ENCODE measurements at regions not wholly inside any gene's neighbourhood (a gene's known extent, or its start where the extent isn't known, plus 50 kb on each side); places are given as distances from the start of the nearest gene placed in this dataset.

GRCh38 chr1:30514137-30514654 lies 209.2 kb downstream of the MATN1 start:
- TF ChIP-seq CTCF (IDR thresholded peaks at IDR 0.05) = no peak
- no peaks in the 10 kb centered on the region for H3K36me3 ChIP-seq (ENCODE audit: low read depth)
- intact Hi-C loops (cut with DNase I, micrococcal nuclease) = no loop called here
- no peaks in the 10 kb centered on the region for H3K4me1 ChIP-seq (ENCODE audit: low read depth)
- DNase-seq (no peak), ATAC-seq (no peak)
- no peak overlapping the region for H3K4me3 ChIP-seq
- H3K9me3 ChIP-seq = no peaks in the 10 kb centered on the region

- intact Hi-C loops (cut with DNase I, micrococcal nuclease) = no loop called here
- Histone ChIP-seq H3K9me3 (no peaks in the 10 kb centered on the region), H3K36me3 (ENCODE audit: low read depth) (no peaks in the 10 kb centered on the region), H3K4me3 (no peak overlapping the region), H3K4me1 (ENCODE audit: low read depth) (no peaks in the 10 kb centered on the region)
- ATAC-seq (no peak), DNase-seq (no peak)
- TF ChIP-seq CTCF (IDR thresholded peaks at IDR 0.05) = no peak
Observed at GRCh38 chr1:30513396-30514136, 209.8 kb downstream of the MATN1 start.

- intact Hi-C loops (cut with DNase I, micrococcal nuclease) = no loop called here
- ATAC-seq (no peak), DNase-seq (no peak)
- Histone ChIP-seq H3K9me3 (no peaks in the 10 kb centered on the region), H3K36me3 (ENCODE audit: low read depth) (no peaks in the 10 kb centered on the region), H3K4me1 (ENCODE audit: low read depth) (no peaks in the 10 kb centered on the region), H3K4me3 (no peak overlapping the region)
- TF ChIP-seq CTCF (IDR thresholded peaks at IDR 0.05) = no peak
Observed at GRCh38 chr1:30512914-30513265, 210.5 kb downstream of the MATN1 start.

DNA sequence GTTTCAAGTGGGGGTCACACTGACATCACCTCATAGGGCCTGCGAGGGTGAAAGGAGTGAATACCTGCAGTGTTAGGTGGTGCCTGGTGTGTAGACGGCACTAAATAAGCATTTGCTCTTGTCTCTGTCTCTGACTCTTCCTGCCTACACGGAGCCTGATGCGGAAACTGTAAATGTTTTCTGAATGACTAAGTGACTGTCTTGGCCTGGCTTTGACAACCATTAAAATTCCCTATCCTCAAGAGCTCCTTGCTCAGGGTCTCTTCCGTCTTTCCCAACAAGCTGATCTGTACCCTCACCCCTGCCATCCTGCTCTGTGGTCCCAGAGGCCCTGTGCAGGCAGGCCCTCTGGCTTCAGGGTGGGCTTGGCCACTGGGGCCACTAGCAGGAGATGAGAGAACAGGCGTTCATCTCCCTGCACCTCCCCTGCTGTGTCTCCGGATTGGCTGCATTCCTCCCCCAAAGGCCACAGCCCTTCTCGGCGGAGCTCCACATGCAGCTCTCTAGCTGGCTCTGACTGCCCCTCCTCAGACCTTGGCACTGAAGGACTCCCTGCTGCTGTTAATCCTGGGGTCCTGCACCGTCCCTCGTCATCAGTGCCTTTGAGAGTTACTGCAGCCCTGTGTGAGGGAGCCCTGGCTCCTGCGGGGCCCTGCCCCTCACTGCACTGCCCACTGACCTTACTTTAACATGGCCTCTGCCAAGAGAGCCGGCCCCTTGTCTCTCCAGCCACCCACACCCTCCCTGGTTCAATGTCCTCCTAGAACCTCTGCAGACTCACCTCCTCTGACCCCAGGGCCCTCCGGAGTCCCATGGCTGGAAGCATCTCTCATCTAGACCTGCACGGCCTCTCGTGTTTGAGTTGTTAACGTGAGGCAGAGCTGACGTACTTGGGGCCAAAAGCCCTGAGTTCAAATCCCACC lies 211.1 kb downstream of the MATN1 start:
- intact Hi-C loops (cut with DNase I, micrococcal nuclease) = no loop called here
- TF ChIP-seq CTCF (IDR thresholded peaks at IDR 0.05) = no peak
- Histone ChIP-seq H3K36me3 (ENCODE audit: low read depth) (no peaks in the 10 kb centered on the region), H3K4me1 (ENCODE audit: low read depth) (no peaks in the 10 kb centered on the region), H3K4me3 (no peak overlapping the region), H3K9me3 (no peaks in the 10 kb centered on the region)
- DNase-seq (no peak), ATAC-seq (no peak)

DNA sequence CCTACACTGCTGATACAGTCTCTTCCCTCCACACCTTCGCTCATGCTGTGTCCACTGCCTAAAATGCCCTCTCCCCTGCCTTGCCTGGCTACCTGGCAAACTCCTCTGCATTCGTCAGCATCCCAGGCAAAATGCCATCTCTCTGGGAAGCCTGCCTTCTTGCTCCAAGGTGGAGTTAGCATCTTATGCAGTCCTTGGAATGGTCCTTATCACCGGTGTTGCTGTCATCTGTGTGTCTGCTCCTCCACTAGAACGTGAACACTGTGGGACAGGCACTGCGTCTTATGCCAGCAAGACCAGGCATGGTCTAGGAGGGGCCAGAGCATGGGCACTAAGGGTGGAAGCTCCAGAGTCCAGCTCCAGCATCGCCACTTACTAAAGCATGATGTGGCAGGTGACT lies 211.8 kb downstream of the MATN1 start:
- Histone ChIP-seq H3K36me3 (ENCODE audit: low read depth) (no peaks in the 10 kb centered on the region), H3K4me3 (no peak overlapping the region), H3K4me1 (ENCODE audit: low read depth) (no peaks in the 10 kb centered on the region), H3K9me3 (no peaks in the 10 kb centered on the region)
- ATAC-seq = no peak
- no peak for DNase-seq
- no peak for TF ChIP-seq CTCF (IDR thresholded peaks at IDR 0.05)
- intact Hi-C loops (cut with DNase I, micrococcal nuclease) = no loop called here

Data from mucosa of descending colon (tissue), 3 donors.